GM21528 (cell line): ENCODE measurements at regions not wholly inside any gene's neighbourhood (a gene's known extent, or its start where the extent isn't known, plus 50 kb on each side); places are given as distances from the start of the nearest gene placed in this dataset.

Experiments
- ATAC-seq: cut with Tn5 transposase; IDR thresholded peaks from one replicate; pipeline ENCODE4 v1.9.1; 2021; ENCODE audit warnings: mild to moderate bottlenecking, moderate library complexity; ENCODE audit not compliant: unreplicated experiment, low FRiP score

- no peak for ATAC-seq
Observed at GRCh38 chr1:14460173-14460572, 138.3 kb upstream of the KAZN start.

GRCh38 chr1:14462851-14463250 is 135.6 kb upstream of the KAZN start:
- ATAC-seq: no peak

- no peak for ATAC-seq
Observed at GRCh38 chr1:14466006-14466405, 132.5 kb upstream of the KAZN start.

GRCh38 chr1:14467112-14467511 is 131.4 kb upstream of the KAZN start:
- no peak for ATAC-seq

- ATAC-seq: no peak
Observed at GRCh38 chr1:14468751-14469150, 129.7 kb upstream of the KAZN start.

GRCh38 chr1:14470802-14471201 is 127.7 kb upstream of the KAZN start:
- no peak for ATAC-seq

- ATAC-seq: no peak
Observed at GRCh38 chr1:14474856-14475255, 123.6 kb upstream of the KAZN start.

GRCh38 chr1:14476170-14476955 is 122.1 kb upstream of the KAZN start:
- no peak for ATAC-seq

- ATAC-seq: no peak
Observed at GRCh38 chr1:14478120-14478519, 120.4 kb upstream of the KAZN start.

- no peak for ATAC-seq
Observed at GRCh38 chr1:14479865-14480264, 118.6 kb upstream of the KAZN start.

- ATAC-seq: no peak
Observed at GRCh38 chr1:14482784-14483450, 115.6 kb upstream of the KAZN start.

GRCh38 chr1:14485285-14485684 is 113.2 kb upstream of the KAZN start:
- no peak for ATAC-seq

- ATAC-seq: no peak
Observed at GRCh38 chr1:14486401-14487201, 111.9 kb upstream of the KAZN start.

GRCh38 chr1:14487671-14488070 is 110.8 kb upstream of the KAZN start:
- no peak for ATAC-seq

GRCh38 chr1:14494911-14495310 is 103.6 kb upstream of the KAZN start:
- no peak for ATAC-seq

GRCh38 chr1:14495381-14495780 is 103.1 kb upstream of the KAZN start:
- no peak for ATAC-seq

- no peak for ATAC-seq
Observed at GRCh38 chr1:14495996-14496395, 102.5 kb upstream of the KAZN start.

GRCh38 chr1:14498839-14499238 is 99.6 kb upstream of the KAZN start:
- no peak for ATAC-seq

- no peak for ATAC-seq
Observed at GRCh38 chr1:14499312-14500040, 99.0 kb upstream of the KAZN start.

- ATAC-seq: no peak
Observed at GRCh38 chr1:14500041-14500440, 98.4 kb upstream of the KAZN start.

- ATAC-seq: no peak
Observed at GRCh38 chr1:14500912-14501311, 97.6 kb upstream of the KAZN start.
